OCI-LY3 (cell line): ENCODE measurements at regions not wholly inside any gene's neighbourhood (a gene's known extent, or its start where the extent isn't known, plus 50 kb on each side); places are given as distances from the start of the nearest gene placed in this dataset.

ENCODE experiments used
- H2AFZ ChIP-seq: fragments of 200-600, 300-600 bp; shearing (Covaris generic); 2 replicates; pipeline ENCODE4 v1.6.0; 2014; ENCODE audit warnings: antibody characterized with exemption, low read depth, low read length
- H3K27ac ChIP-seq: fragments of 200-600, 300-600 bp; sonication (generic); 2 replicates; pipeline ENCODE4 v1.5.1; 2014; ENCODE audit warnings: mild to moderate bottlenecking, low read length, moderate library complexity, mixed read lengths
- H3K27me3 ChIP-seq: fragments of 200-600, 300-600 bp; sonication (generic); 2 replicates; pipeline ENCODE4 v1.6.1; 2014; ENCODE audit warnings: low read depth, low read length, mixed read lengths
- H3K36me3 ChIP-seq: fragments of 200-600, 300-600 bp; sonication (generic); replicated peaks from 2 replicates; pipeline ENCODE3; 2014; ENCODE audit warnings: low read depth, low read length, mixed read lengths
- H3K4me1 ChIP-seq: fragments of 300-600, 200-600 bp; sonication (generic); 2 replicates; pipeline ENCODE4 v1.6.1; 2014; ENCODE audit warnings: low read length, mixed read lengths
- H3K4me2 ChIP-seq: fragments of 200-600, 300-600 bp; sonication (generic); 2 replicates; pipeline ENCODE4 v1.6.1; 2014; ENCODE audit warnings: low read length, mixed read lengths
- H3K4me3 ChIP-seq: fragments of 300-600, 200-600 bp; sonication (generic); 2 replicates; pipeline ENCODE4 v1.5.1; 2014; ENCODE audit warnings: antibody characterized with exemption, mild to moderate bottlenecking, low read length, moderate library complexity
- H3K79me2 ChIP-seq: fragments of 300-600, 200-600 bp; shearing (Covaris generic); 2 replicates; pipeline ENCODE4 v1.6.1; 2014; ENCODE audit warnings: mild to moderate bottlenecking, low read length, mixed read lengths
- H3K9ac ChIP-seq: fragments of 300-600, 200-600 bp; shearing (Covaris generic); 2 replicates; pipeline ENCODE4 v1.6.0; 2014; ENCODE audit warnings: mild to moderate bottlenecking, low read length, moderate library complexity
- H3K9me3 ChIP-seq: fragments of 200-600, 300-600 bp; shearing (Covaris generic); 2 replicates; pipeline ENCODE4 v1.6.1; 2014; ENCODE audit warnings: low read length, mixed read lengths; ENCODE audit not compliant: insufficient read depth
- H4K20me1 ChIP-seq: fragments of 200-600, 300-600 bp; sonication (generic); 2 replicates; pipeline ENCODE4 v1.6.1; 2016; ENCODE audit warnings: low read length, mixed read lengths; ENCODE audit not compliant: insufficient read depth
- CTCF ChIP-seq: fragments of 200-600, 300-600 bp; sonication (generic); IDR thresholded peaks from 2 replicates; pipeline ENCODE4 v1.5.1; 2014; ENCODE audit warnings: antibody characterized with exemption, low read length, low read depth
- EZH2phosphoT487 ChIP-seq: fragments of 200-600 bp; shearing (Covaris generic); IDR thresholded peaks from 2 replicates; pipeline ENCODE4 v1.6.1; 2018; ENCODE audit warnings: antibody characterized with exemption, mixed run types, low read depth

- H3K36me3 ChIP-seq: no peaks in the 10 kb centered on the region
- TF ChIP-seq EZH2phosphoT487: no peak
- no peak for TF ChIP-seq CTCF
- no peak overlapping the region for H3K4me2 ChIP-seq
- H3K4me1 ChIP-seq: no peaks in the 10 kb centered on the region
- no peak overlapping the region for H3K9ac ChIP-seq
- no peak overlapping the region for H2AFZ ChIP-seq
- no peaks in the 10 kb centered on the region for H4K20me1 ChIP-seq
- H3K9me3 ChIP-seq: no peaks in the 10 kb centered on the region
- no peak overlapping the region for H3K4me3 ChIP-seq
- H3K79me2 ChIP-seq: no peaks in the 10 kb centered on the region
- no peaks in the 10 kb centered on the region for H3K27me3 ChIP-seq
- no peak overlapping the region for H3K27ac ChIP-seq
Observed at GRCh38 chrX:128334821-128335220, 282.6 kb upstream of the ACTRT1 start.

- TF ChIP-seq EZH2phosphoT487 (no peak), CTCF (no peak)
- no peaks in the 10 kb centered on the region for H3K4me1 ChIP-seq
- no peak overlapping the region for H3K4me3 ChIP-seq
- no peak overlapping the region for H2AFZ ChIP-seq
- H3K27ac ChIP-seq: no peak overlapping the region
- H3K4me2 ChIP-seq: no peak overlapping the region
- H3K9ac ChIP-seq: no peak overlapping the region
- no peaks in the 10 kb centered on the region for H3K27me3 ChIP-seq
- H3K9me3 ChIP-seq: no peaks in the 10 kb centered on the region
- no peaks in the 10 kb centered on the region for H4K20me1 ChIP-seq
- H3K79me2 ChIP-seq: no peaks in the 10 kb centered on the region
- H3K36me3 ChIP-seq: no peaks in the 10 kb centered on the region
Observed at GRCh38 chrX:128310912-128311311, 258.7 kb upstream of the ACTRT1 start.

- TF ChIP-seq CTCF: no peak
- TF ChIP-seq EZH2phosphoT487: no peak
Observed at GRCh38 chrX:128309311-128309710, 257.1 kb upstream of the ACTRT1 start.

GRCh38 chrX:128294198-128294597 is 242.0 kb upstream of the ACTRT1 start:
- Histone ChIP-seq H3K4me3 (no peak overlapping the region), H3K4me1 (no peaks in the 10 kb centered on the region), H3K9ac (no peak overlapping the region), H3K9me3 (no peaks in the 10 kb centered on the region), H3K36me3 (no peaks in the 10 kb centered on the region), H3K4me2 (no peak overlapping the region), H3K27me3 (no peaks in the 10 kb centered on the region), H2AFZ (no peak overlapping the region), H3K27ac (no peak overlapping the region), H4K20me1 (no peaks in the 10 kb centered on the region), H3K79me2 (no peaks in the 10 kb centered on the region)
- TF ChIP-seq EZH2phosphoT487 (no peak), CTCF (no peak)

More at GRCh38 chrX:128309311-128309710, 257.1 kb upstream of the ACTRT1 start:
- no peak overlapping the region for H2AFZ ChIP-seq
- H4K20me1 ChIP-seq: no peaks in the 10 kb centered on the region
- H3K4me1 ChIP-seq: no peaks in the 10 kb centered on the region
- H3K9me3 ChIP-seq: no peaks in the 10 kb centered on the region
- no peak overlapping the region for H3K4me3 ChIP-seq
- H3K36me3 ChIP-seq: no peaks in the 10 kb centered on the region
- H3K27me3 ChIP-seq: no peaks in the 10 kb centered on the region
- H3K27ac ChIP-seq: no peak overlapping the region
- H3K9ac ChIP-seq: no peak overlapping the region
- H3K4me2 ChIP-seq: no peak overlapping the region
- H3K79me2 ChIP-seq: no peaks in the 10 kb centered on the region
